Neuron (in vitro differentiated cells): ENCODE measurements at regions not wholly inside any gene's neighbourhood (a gene's known extent, or its start where the extent isn't known, plus 50 kb on each side); places are given as distances from the start of the nearest gene placed in this dataset.
"Not testable (repeated sequence)": the region's sequence is repeated elsewhere in the genome, so short reads cannot be mapped to it uniquely, and the experiment has no call there.

Experiments used
- H2AFZ ChIP-seq: one replicate; pipeline ENCODE4 v1.6.1; 2013; ENCODE audit warnings: low read depth, mild to moderate bottlenecking, inconsistent platforms, low read length, moderate library complexity
- H3K27me3 ChIP-seq: one replicate; pipeline ENCODE4 v1.6.1; 2013; ENCODE audit warnings: low read length; ENCODE audit not compliant: insufficient read depth
- H3K36me3 ChIP-seq: one replicate; pipeline ENCODE4 v1.6.1; 2013; ENCODE audit warnings: low read length; ENCODE audit not compliant: insufficient read depth
- H3K4me1 ChIP-seq: one replicate; pipeline ENCODE4 v1.6.1; 2013; ENCODE audit warnings: low read length; ENCODE audit not compliant: insufficient read depth
- H3K4me3 ChIP-seq: 2 replicates; pipeline ENCODE4 v1.5.1; 2013; ENCODE audit warnings: mild to moderate bottlenecking, low read length, moderate library complexity
- H3K9me3 ChIP-seq: one replicate; pipeline ENCODE4 v1.6.1; 2013; ENCODE audit warnings: low read length

- H2AFZ ChIP-seq, H3K9me3 ChIP-seq, H3K36me3 ChIP-seq, H3K4me1 ChIP-seq, H3K4me3 ChIP-seq, H3K27me3 ChIP-seq: not testable (repeated sequence)
Measured at GRCh38 chr1:83343767-83344166, 655.2 kb downstream of the TTLL7 start.

GRCh38 chr1:83342995-83343394, 655.9 kb downstream of the TTLL7 start:
- H3K4me3 ChIP-seq, H3K9me3 ChIP-seq, H3K4me1 ChIP-seq, H3K36me3 ChIP-seq, H3K27me3 ChIP-seq, H2AFZ ChIP-seq: not testable (repeated sequence)

DNA sequence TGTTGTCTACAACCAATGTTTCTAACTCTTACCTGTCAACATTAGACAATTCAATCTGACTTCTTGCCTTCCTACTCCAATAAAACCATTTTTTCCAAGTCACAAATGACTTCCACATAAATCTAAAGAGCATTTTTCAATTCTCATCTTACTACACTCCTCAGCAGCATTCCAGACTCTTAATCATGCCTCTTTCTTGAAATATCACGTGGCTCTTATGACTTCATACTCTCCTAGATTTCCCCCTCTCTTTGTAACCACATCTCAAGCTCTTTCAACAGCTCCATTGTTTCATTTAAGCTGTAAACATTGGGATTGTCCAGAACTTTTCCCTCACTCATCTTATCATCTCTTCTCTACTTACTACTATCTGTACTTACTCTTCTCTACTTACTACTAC, 666.6 kb downstream of the TTLL7 start:
- not testable (repeated sequence) for H3K9me3 ChIP-seq

DNA sequence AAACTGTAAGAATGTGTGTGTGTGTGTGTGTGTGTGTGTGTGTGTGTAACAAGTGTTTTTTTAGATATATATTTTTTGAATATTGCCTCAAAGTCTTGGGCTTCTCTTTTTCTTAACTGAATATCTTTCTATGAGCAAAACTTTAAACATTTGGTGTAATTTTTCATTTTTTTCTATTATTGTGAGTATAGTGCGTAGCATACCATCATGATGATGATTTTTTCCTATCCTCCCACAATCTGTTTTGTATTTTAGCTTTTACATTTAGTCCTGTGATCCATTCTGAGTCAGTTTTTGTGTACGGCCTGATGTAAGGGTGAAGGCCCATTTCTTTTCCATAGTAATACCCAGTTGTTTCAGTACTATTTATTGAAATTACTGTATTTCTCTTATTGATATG, 680.6 kb downstream of the TTLL7 start:
- H3K9me3 ChIP-seq: no peaks in the 10 kb centered on the region
- no peak overlapping the region for H2AFZ ChIP-seq
- H3K4me1 ChIP-seq: no peaks in the 10 kb centered on the region
- H3K36me3 ChIP-seq: no peaks in the 10 kb centered on the region
- no peaks in the 10 kb centered on the region for H3K27me3 ChIP-seq
- no peak overlapping the region for H3K4me3 ChIP-seq

More for the DNA sequence above, 666.6 kb downstream of the TTLL7 start:
- not testable (repeated sequence) for H3K4me3 ChIP-seq, H3K4me1 ChIP-seq, H2AFZ ChIP-seq, H3K27me3 ChIP-seq, H3K36me3 ChIP-seq

DNA sequence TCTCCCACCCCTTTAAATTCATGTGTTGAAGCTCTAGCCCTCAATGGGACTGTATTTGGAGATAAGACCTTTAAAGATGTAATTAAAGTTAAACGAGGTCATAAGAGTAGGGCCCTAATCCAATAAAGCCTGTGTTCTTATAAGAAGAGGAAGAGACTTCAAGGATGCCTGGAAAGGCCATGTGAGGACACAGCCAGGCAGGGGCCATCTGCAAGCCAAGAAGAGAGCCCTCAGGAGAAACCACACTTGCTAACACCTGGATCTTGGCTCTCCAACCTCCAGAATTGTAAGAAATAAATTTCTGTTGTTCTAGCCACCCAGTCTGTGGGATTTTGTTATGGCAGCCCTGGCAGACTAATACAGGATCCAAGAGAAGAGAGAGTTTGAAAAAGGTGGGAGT, 683.5 kb downstream of the TTLL7 start:
- H3K27me3 ChIP-seq, H3K36me3 ChIP-seq, H3K9me3 ChIP-seq, H3K4me1 ChIP-seq, H2AFZ ChIP-seq, H3K4me3 ChIP-seq: not testable (repeated sequence)

GRCh38 chr1:83310161-83310560, 688.8 kb downstream of the TTLL7 start:
- not testable (repeated sequence) for H3K36me3 ChIP-seq, H3K27me3 ChIP-seq, H3K9me3 ChIP-seq, H2AFZ ChIP-seq, H3K4me3 ChIP-seq, H3K4me1 ChIP-seq

DNA sequence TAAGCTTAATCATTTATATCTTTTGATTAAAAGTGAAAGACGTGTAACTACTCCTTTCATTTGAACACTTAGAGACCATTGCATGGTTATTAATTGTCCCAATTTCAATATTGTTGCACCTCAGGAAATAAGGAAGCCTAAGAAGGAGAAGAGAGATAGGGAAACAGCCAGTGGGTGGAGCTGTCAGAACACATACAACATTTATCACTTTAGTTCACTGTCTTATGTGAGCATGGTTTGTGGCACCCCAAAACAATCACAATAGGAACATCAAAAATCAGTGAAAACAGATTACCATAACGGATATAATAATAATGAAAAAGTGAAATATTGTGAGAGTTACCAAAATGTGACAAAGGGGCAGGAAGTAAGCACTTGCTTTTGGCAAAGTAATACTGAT, 689.9 kb downstream of the TTLL7 start:
- not testable (repeated sequence) for H3K4me1 ChIP-seq, H3K9me3 ChIP-seq, H3K36me3 ChIP-seq, H3K4me3 ChIP-seq, H3K27me3 ChIP-seq, H2AFZ ChIP-seq

GRCh38 chr1:83306811-83307210, 692.1 kb downstream of the TTLL7 start:
- not testable (repeated sequence) for H3K36me3 ChIP-seq, H3K4me1 ChIP-seq, H3K27me3 ChIP-seq, H3K9me3 ChIP-seq, H3K4me3 ChIP-seq, H2AFZ ChIP-seq

DNA sequence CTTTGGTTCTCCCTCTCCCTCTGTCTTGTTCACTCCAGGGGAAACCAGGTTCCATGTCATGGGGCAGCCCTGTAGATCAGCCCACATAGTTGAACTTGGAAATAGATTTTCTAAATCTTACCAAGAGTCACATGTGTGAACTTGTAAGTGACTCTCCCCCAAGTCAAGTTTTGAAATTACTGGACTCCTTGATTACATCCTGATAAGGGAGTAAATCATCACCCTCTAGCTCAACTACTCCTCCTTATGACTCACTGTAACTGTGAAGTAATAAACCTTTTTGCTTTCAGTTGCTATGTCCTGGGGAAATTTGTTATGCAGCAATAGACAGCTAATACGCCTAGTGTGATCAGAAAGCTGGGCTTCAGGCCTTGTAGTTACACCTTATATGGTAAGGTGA, 703.3 kb downstream of the TTLL7 start:
- not testable (repeated sequence) for H3K4me1 ChIP-seq, H3K27me3 ChIP-seq, H3K4me3 ChIP-seq, H2AFZ ChIP-seq, H3K36me3 ChIP-seq, H3K9me3 ChIP-seq

GRCh38 chr1:83287391-83287790, 711.5 kb downstream of the TTLL7 start:
- not testable (repeated sequence) for H3K4me1 ChIP-seq, H2AFZ ChIP-seq, H3K4me3 ChIP-seq, H3K9me3 ChIP-seq, H3K27me3 ChIP-seq, H3K36me3 ChIP-seq

- not testable (repeated sequence) for H3K27me3 ChIP-seq, H3K4me3 ChIP-seq, H3K36me3 ChIP-seq, H3K9me3 ChIP-seq, H3K4me1 ChIP-seq, H2AFZ ChIP-seq
Measured at GRCh38 chr1:83274656-83275055, 724.3 kb downstream of the TTLL7 start.

DNA sequence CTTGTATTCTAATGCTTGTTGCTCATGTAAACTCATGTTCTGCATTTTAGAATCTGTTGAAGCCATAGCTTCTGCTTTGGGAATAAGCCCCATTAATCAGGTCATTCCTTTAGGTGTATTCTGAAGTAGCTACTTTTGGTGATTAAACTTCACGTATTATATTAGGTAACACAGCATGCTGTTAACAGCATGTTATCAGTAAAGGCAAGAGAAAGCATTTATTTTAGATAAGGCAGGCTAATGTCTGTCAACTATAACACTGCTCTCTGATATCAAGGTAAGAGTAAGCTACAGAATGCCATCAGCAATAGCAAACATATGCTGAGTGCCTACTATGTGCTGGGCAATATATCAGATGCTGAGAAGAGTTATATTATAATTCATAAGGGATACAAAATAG, 726.4 kb downstream of the TTLL7 start:
- H3K36me3 ChIP-seq, H3K9me3 ChIP-seq, H3K4me1 ChIP-seq, H3K27me3 ChIP-seq, H3K4me3 ChIP-seq, H2AFZ ChIP-seq: not testable (repeated sequence)

DNA sequence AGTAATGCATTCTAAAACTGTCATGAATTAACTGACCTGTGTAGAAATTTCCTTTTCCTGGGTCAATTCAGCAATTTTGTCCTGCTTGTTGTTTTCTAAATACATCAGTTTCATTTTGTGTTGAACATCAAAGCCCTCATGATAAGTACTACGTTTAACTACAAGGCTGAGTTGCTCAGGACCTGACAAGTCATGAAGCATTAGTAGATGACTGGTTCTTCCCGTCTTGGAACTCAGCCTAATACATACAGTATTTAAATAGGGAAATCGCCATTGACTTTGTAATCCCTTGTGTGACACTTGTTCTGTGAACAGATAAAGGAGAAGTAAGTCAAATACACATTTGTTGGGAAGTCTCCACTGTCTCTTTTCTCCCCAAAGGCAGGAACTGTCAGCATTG, 727.1 kb downstream of the TTLL7 start:
- not testable (repeated sequence) for H3K36me3 ChIP-seq, H3K27me3 ChIP-seq, H3K4me3 ChIP-seq, H2AFZ ChIP-seq, H3K9me3 ChIP-seq, H3K4me1 ChIP-seq

GRCh38 chr1:83270801-83271200, 728.1 kb downstream of the TTLL7 start:
- not testable (repeated sequence) for H2AFZ ChIP-seq, H3K9me3 ChIP-seq, H3K4me1 ChIP-seq, H3K4me3 ChIP-seq, H3K36me3 ChIP-seq, H3K27me3 ChIP-seq

- H2AFZ ChIP-seq, H3K36me3 ChIP-seq, H3K4me1 ChIP-seq, H3K4me3 ChIP-seq, H3K27me3 ChIP-seq, H3K9me3 ChIP-seq: not testable (repeated sequence)
Measured at GRCh38 chr1:83263808-83264207, 735.1 kb downstream of the TTLL7 start.
